WERI-Rb-1 (cell line): ENCODE measurements at regions not wholly inside any gene's neighbourhood (a gene's known extent, or its start where the extent isn't known, plus 50 kb on each side); places are given as distances from the start of the nearest gene placed in this dataset.

Source experiments
- DNase-seq: peaks from one replicate; pipeline ENCODE4 v3.0.0-alpha.2; 2020
- H3K27ac ChIP-seq: fragments of 250-450 bp; sonication (Bioruptor Pico); 2 replicates; pipeline ENCODE4 v1.5.1; 2020; ENCODE audit warnings: mild to moderate bottlenecking, moderate library complexity
- H3K27me3 ChIP-seq: fragments of 250-450 bp; sonication (Bioruptor Pico); 2 replicates; pipeline ENCODE4 v1.5.1; 2021; ENCODE audit warnings: mild to moderate bottlenecking, low read depth, moderate library complexity; ENCODE audit not compliant: insufficient read depth, severe bottlenecking
- H3K36me3 ChIP-seq: fragments of 250-450 bp; sonication (Bioruptor Pico); 2 replicates; pipeline ENCODE4 v1.5.1; 2020; ENCODE audit warnings: mild to moderate bottlenecking, moderate library complexity
- H3K4me3 ChIP-seq: 2 replicates; pipeline ENCODE4 v1.5.1; 2011; ENCODE audit warnings: low read depth, mild to moderate bottlenecking, control low read depth, low read length
- H3K9me3 ChIP-seq: fragments of 250-450 bp; sonication (Bioruptor Pico); 2 replicates; pipeline ENCODE4 v1.5.1; 2021; ENCODE audit warnings: mild to moderate bottlenecking, moderate library complexity; ENCODE audit not compliant: severe bottlenecking
- CTCF ChIP-seq: IDR thresholded peaks from 2 replicates; pipeline ENCODE4 v1.5.1; 2011; ENCODE audit warnings: low read depth, mild to moderate bottlenecking, control low read depth, inconsistent platforms, low read length

GRCh38 chr13:81395368-81395767 lies 1054.4 kb upstream of the SPRY2 start:
- H3K9me3 ChIP-seq, result no peaks in the 10 kb centered on the region
- TF ChIP-seq CTCF, result no peak
- no peak overlapping the region for H3K4me3 ChIP-seq
- DNase-seq, result no peak
- H3K27ac ChIP-seq, result no peak overlapping the region
- H3K27me3 ChIP-seq, result no peaks in the 10 kb centered on the region
- H3K36me3 ChIP-seq, result no peaks in the 10 kb centered on the region

- Histone ChIP-seq H3K9me3 (no peaks in the 10 kb centered on the region), H3K27ac (no peak overlapping the region), H3K27me3 (no peaks in the 10 kb centered on the region), H3K4me3 (no peak overlapping the region), H3K36me3 (no peaks in the 10 kb centered on the region)
- no peak for TF ChIP-seq CTCF
- DNase-seq, result no peak
These were observed 1053.7 kb upstream of the SPRY2 start for GRCh38 chr13:81394640-81395039.

- Histone ChIP-seq H3K27me3 (no peaks in the 10 kb centered on the region), H3K4me3 (no peak overlapping the region), H3K9me3 (no peaks in the 10 kb centered on the region), H3K36me3 (no peaks in the 10 kb centered on the region), H3K27ac (no peak overlapping the region)
- no peak for DNase-seq
- no peak for TF ChIP-seq CTCF
These were observed 1052.8 kb upstream of the SPRY2 start for GRCh38 chr13:81393721-81394120.

- no peak for DNase-seq
- H3K9me3 ChIP-seq, result no peaks in the 10 kb centered on the region
- H3K27ac ChIP-seq, result no peak overlapping the region
- H3K4me3 ChIP-seq, result no peak overlapping the region
- no peak for TF ChIP-seq CTCF
- no peaks in the 10 kb centered on the region for H3K27me3 ChIP-seq
- no peaks in the 10 kb centered on the region for H3K36me3 ChIP-seq
These were observed 1052.2 kb upstream of the SPRY2 start for GRCh38 chr13:81393110-81393509.

GRCh38 chr13:81388400-81388799 lies 1047.5 kb upstream of the SPRY2 start:
- H3K4me3 ChIP-seq, result no peak overlapping the region
- DNase-seq, result no peak
- no peak for TF ChIP-seq CTCF
- H3K36me3 ChIP-seq, result no peaks in the 10 kb centered on the region
- no peak overlapping the region for H3K27ac ChIP-seq
- H3K27me3 ChIP-seq, result no peaks in the 10 kb centered on the region
- H3K9me3 ChIP-seq, result no peaks in the 10 kb centered on the region

- no peak for DNase-seq
- TF ChIP-seq CTCF, result no peak
- Histone ChIP-seq H3K9me3 (no peaks in the 10 kb centered on the region), H3K36me3 (no peaks in the 10 kb centered on the region), H3K4me3 (no peak overlapping the region), H3K27me3 (no peaks in the 10 kb centered on the region), H3K27ac (no peak overlapping the region)
These were observed 1042.5 kb upstream of the SPRY2 start for GRCh38 chr13:81383444-81383843.
